SU-DHL-6 (cell line): ENCODE measurements at regions not wholly inside any gene's neighbourhood (a gene's known extent, or its start where the extent isn't known, plus 50 kb on each side); places are given as distances from the start of the nearest gene placed in this dataset.

Source experiments
- H2AFZ ChIP-seq: fragments of 200-600 bp; sonication (generic); 2 replicates; pipeline ENCODE4 v1.6.1; 2014; ENCODE audit warnings: low read depth, mild to moderate bottlenecking, moderate library complexity, mixed read lengths, antibody characterized with exemption, low read length; ENCODE audit not compliant: severe bottlenecking
- H3F3A ChIP-seq: fragments of 200-600 bp; shearing (Covaris generic); 2 replicates; pipeline ENCODE4 v1.6.0; 2016; ENCODE audit warnings: antibody characterized with exemption, mild to moderate bottlenecking; ENCODE audit not compliant: insufficient read depth
- H3K27ac ChIP-seq: fragments of 200-600 bp; sonication (generic); 2 replicates; pipeline ENCODE4 v1.5.1; 2016; ENCODE audit warnings: low read depth, mild to moderate bottlenecking, low read length, moderate library complexity, mixed read lengths
- H3K27me3 ChIP-seq: fragments of 200-600 bp; sonication (generic), shearing (Covaris generic); 2 replicates; pipeline ENCODE4 v1.6.0; 2014; ENCODE audit warnings: mild to moderate bottlenecking, low read length
- H3K36me3 ChIP-seq: fragments of 200-600 bp; sonication (generic); 2 replicates; pipeline ENCODE4 v1.6.1; 2014; ENCODE audit warnings: mild to moderate bottlenecking, low read length, mixed read lengths
- H3K4me2 ChIP-seq: fragments of 300-600, 200-600 bp; shearing (Covaris generic), sonication (generic); 2 replicates; pipeline ENCODE4 v1.6.0; 2014; ENCODE audit warnings: low read length, low read depth, mild to moderate bottlenecking; ENCODE audit not compliant: poor library complexity, severe bottlenecking
- H3K4me3 ChIP-seq: fragments of 200-600 bp; sonication (generic); 2 replicates; pipeline ENCODE4 v1.5.1; 2014; ENCODE audit warnings: antibody characterized with exemption, low read length, mild to moderate bottlenecking, mixed read lengths; ENCODE audit not compliant: insufficient read depth, poor library complexity, severe bottlenecking
- H3K79me2 ChIP-seq: fragments of 200-600 bp; sonication (generic); 2 replicates; pipeline ENCODE4 v1.6.1; 2014; ENCODE audit warnings: mild to moderate bottlenecking, low read length, moderate library complexity; ENCODE audit not compliant: insufficient read depth
- H3K9ac ChIP-seq: fragments of 200-600 bp; sonication (generic); 2 replicates; pipeline ENCODE4 v1.7.0; 2014; ENCODE audit warnings: mild to moderate bottlenecking, low read length
- H3K9me2 ChIP-seq: fragments of 200-600 bp; sonication (generic); replicated peaks from 2 replicates; pipeline ENCODE4 v1.6.1; 2014; ENCODE audit warnings: low read length; ENCODE audit not compliant: insufficient read depth
- H3K9me3 ChIP-seq: fragments of 200-600 bp; sonication (generic); 2 replicates; pipeline ENCODE4 v1.6.1; 2014; ENCODE audit warnings: low read length, mixed read lengths; ENCODE audit not compliant: insufficient read depth
- H4K20me1 ChIP-seq: fragments of 200-600 bp; sonication (generic); 2 replicates; pipeline ENCODE4 v1.6.1; 2014; ENCODE audit warnings: low read depth, mild to moderate bottlenecking, antibody characterized with exemption, low read length, moderate library complexity, mixed read lengths
- EZH2phosphoT487 ChIP-seq: fragments of 200-600 bp; sonication (generic), shearing (Covaris generic); conservative IDR thresholded peaks from 2 replicates; pipeline ENCODE4 v1.6.1; 2018; ENCODE audit warnings: mild to moderate bottlenecking, antibody characterized with exemption, low read length, moderate library complexity, mixed read lengths
- TF ChIP-seq, protein P1 (sequence below): fragments of 200-600 bp; sonication (generic); IDR thresholded peaks from one replicate; pipeline ENCODE4 v1.5.1; 2017; ENCODE audit warnings: antibody characterized with exemption, mild to moderate bottlenecking, low read length, moderate library complexity; ENCODE audit not compliant: insufficient read depth, poor library complexity, severe bottlenecking

DNA sequence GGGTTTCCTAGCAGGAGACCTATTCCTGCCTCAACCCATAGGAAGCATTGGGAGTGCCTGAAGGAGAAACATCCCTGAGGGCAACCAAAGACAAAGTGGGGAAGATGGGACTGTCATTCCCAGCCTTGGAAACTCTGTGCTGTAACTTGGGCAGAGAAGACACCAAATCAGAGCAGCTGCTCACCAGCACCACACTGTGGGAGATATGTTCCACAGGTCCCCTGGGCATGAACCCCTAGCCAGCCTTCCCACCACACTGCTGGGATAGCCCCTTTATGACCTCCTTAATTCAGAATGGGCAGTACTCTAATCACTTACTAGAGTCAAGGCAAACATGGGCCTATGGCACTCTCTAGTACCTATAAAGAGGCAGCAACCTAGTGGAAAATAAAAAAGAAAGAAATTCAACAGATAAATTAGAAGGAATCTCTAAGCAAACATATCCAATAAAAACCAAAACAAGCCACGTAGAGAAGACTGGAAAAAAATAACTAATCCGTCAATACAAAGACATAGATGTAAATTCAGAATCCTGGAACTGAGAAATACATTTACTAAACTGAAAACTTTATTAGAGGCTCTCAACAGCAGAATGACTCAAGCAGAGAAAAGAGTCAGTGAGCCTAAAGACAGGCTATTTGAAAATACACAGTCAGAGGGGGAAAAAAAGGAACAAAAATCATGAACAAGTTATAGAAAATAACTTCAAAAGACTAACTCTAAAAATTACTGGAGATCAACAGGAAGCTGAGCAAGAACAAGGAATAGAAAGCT lies 878.4 kb upstream of the FRG1 start:
- TF ChIP-seq, protein P1, sequence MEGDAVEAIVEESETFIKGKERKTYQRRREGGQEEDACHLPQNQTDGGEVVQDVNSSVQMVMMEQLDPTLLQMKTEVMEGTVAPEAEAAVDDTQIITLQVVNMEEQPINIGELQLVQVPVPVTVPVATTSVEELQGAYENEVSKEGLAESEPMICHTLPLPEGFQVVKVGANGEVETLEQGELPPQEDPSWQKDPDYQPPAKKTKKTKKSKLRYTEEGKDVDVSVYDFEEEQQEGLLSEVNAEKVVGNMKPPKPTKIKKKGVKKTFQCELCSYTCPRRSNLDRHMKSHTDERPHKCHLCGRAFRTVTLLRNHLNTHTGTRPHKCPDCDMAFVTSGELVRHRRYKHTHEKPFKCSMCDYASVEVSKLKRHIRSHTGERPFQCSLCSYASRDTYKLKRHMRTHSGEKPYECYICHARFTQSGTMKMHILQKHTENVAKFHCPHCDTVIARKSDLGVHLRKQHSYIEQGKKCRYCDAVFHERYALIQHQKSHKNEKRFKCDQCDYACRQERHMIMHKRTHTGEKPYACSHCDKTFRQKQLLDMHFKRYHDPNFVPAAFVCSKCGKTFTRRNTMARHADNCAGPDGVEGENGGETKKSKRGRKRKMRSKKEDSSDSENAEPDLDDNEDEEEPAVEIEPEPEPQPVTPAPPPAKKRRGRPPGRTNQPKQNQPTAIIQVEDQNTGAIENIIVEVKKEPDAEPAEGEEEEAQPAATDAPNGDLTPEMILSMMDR, result no peak
- no peak for TF ChIP-seq EZH2phosphoT487
- H3F3A ChIP-seq, result no peaks in the 10 kb centered on the region

DNA sequence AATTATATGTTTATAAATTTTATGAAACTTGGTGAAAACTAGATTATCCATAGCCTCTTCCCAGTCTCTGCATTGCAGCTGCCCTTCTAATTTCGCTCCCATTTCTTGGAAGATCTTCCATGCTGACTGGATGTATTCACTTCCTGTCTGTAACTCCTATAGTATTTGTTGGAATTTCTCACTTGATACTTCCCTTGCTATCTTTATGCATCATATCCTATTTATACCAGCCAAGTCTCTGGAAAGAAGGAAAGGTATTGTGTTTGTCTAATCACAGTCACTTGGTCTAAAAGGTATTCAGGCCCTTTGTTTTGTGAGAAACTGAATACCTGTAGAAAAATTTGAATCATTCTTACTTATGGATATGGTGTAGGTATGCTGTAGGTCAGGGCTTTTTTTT lies 870.9 kb upstream of the FRG1 start:
- H3K79me2 ChIP-seq, result no peaks in the 10 kb centered on the region

More for the DNA sequence above, 878.4 kb upstream of the FRG1 start:
- Histone ChIP-seq H2AFZ (no peak overlapping the region), H3K9ac (no peak overlapping the region), H4K20me1 (no peaks in the 10 kb centered on the region), H3K36me3 (no peaks in the 10 kb centered on the region), H3K9me2 (no peaks in the 10 kb centered on the region), H3K4me2 (no peak overlapping the region), H3K79me2 (no peaks in the 10 kb centered on the region), H3K4me3 (no peak overlapping the region), H3K27me3 (no peaks in the 10 kb centered on the region), H3K9me3 (0 out of 2 replicates have a peak, but pooled peaks cover 3% of the 10 kb centered on the region), H3K27ac (no peak overlapping the region)

DNA sequence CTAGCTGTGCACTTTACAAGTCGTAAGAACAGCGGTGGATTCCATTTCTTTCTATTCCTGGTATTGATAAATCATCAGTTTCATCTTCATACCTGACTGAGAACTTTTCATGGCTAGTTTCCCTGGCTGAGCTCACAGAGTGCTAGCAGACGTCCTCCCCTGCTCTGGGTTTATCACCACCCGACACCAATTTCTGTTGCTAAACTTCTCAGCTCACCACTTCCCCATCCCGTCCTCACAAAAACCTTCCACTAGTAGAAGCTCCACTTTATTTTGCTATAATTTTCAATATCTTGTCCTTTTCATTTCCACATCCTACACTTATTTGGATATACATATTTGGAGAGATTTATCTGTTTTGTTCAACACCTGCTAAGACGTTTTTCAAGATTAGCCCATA lies 869.4 kb upstream of the FRG1 start:
- H3K4me3 ChIP-seq, result no peak overlapping the region
- no peak overlapping the region for H3K27ac ChIP-seq
- no peaks in the 10 kb centered on the region for H3K9me2 ChIP-seq
- H3F3A ChIP-seq, result no peaks in the 10 kb centered on the region
- H3K79me2 ChIP-seq, result no peaks in the 10 kb centered on the region
- no peaks in the 10 kb centered on the region for H3K9me3 ChIP-seq
- H3K27me3 ChIP-seq, result no peaks in the 10 kb centered on the region
- H3K36me3 ChIP-seq, result no peaks in the 10 kb centered on the region
- H2AFZ ChIP-seq, result no peak overlapping the region
- TF ChIP-seq EZH2phosphoT487, result no peak
- TF ChIP-seq, protein P1, result no peak
- no peaks in the 10 kb centered on the region for H4K20me1 ChIP-seq
- no peak overlapping the region for H3K9ac ChIP-seq
- no peak overlapping the region for H3K4me2 ChIP-seq

More for the DNA sequence above, 870.9 kb upstream of the FRG1 start:
- Histone ChIP-seq H3K4me3 (no peak overlapping the region), H3K36me3 (no peaks in the 10 kb centered on the region), H3K27me3 (no peaks in the 10 kb centered on the region), H4K20me1 (no peaks in the 10 kb centered on the region), H3K27ac (no peak overlapping the region), H3K9me2 (no peaks in the 10 kb centered on the region), H3K9ac (no peak overlapping the region), H3K9me3 (no peaks in the 10 kb centered on the region), H3K4me2 (no peak overlapping the region), H2AFZ (no peak overlapping the region), H3F3A (no peaks in the 10 kb centered on the region)
- TF ChIP-seq, protein P1, result no peak
- TF ChIP-seq EZH2phosphoT487, result no peak
